ENCODE measurements at regions not wholly inside any gene's neighbourhood (a gene's known extent, or its start where the extent isn't known, plus 50 kb on each side); places are given as distances from the start of the nearest gene placed in this dataset.
"Not testable (repeated sequence)": the region's sequence is repeated elsewhere in the genome, so short reads cannot be mapped to it uniquely, and the experiment has no call there.

DNA sequence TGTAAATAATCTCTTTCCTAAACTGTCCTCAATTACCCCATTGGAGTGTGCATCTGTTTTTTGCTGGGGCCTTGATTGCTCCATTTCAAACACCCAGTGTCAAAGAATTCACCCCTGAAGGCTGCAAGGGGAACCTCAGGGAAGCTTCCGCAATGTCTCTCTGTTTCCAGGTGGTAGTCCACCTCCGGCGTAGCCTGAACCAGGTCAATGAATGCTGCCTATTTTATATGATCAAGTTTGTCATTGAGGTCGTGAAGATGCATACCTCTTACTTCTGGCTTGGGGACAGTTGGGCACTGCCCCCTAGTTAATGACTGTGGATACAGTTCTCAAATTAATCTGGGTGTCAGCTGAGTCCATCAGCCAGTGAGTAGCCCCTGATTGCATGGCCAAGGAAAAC, 79.1 kb downstream of the NPIPB5 start:
- TF ChIP-seq, protein P1, sequence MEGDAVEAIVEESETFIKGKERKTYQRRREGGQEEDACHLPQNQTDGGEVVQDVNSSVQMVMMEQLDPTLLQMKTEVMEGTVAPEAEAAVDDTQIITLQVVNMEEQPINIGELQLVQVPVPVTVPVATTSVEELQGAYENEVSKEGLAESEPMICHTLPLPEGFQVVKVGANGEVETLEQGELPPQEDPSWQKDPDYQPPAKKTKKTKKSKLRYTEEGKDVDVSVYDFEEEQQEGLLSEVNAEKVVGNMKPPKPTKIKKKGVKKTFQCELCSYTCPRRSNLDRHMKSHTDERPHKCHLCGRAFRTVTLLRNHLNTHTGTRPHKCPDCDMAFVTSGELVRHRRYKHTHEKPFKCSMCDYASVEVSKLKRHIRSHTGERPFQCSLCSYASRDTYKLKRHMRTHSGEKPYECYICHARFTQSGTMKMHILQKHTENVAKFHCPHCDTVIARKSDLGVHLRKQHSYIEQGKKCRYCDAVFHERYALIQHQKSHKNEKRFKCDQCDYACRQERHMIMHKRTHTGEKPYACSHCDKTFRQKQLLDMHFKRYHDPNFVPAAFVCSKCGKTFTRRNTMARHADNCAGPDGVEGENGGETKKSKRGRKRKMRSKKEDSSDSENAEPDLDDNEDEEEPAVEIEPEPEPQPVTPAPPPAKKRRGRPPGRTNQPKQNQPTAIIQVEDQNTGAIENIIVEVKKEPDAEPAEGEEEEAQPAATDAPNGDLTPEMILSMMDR (IDR thresholded peaks at IDR 0.05) = not testable (repeated sequence)
- TF ChIP-seq POLR2A (IDR thresholded peaks at IDR 0.05) = not testable (repeated sequence)

Measured in right lobe of liver (tissue), 4 donors.